MCF 10A (cell line): ENCODE measurements at regions not wholly inside any gene's neighbourhood (a gene's known extent, or its start where the extent isn't known, plus 50 kb on each side); places are given as distances from the start of the nearest gene placed in this dataset.
"Not testable (repeated sequence)": the region's sequence is repeated elsewhere in the genome, so short reads cannot be mapped to it uniquely, and the experiment has no call there.

Experiments
- BruUV-seq: library from RNA; stranded (reverse); fragments of 400-500 nt; replicated peaks from 2 replicates; lab custom pipeline; 2021; lab: Mats Ljungman, UMichigan
- CTCF ChIA-PET: fragments of 300-600 bp; sonication (Branson Sonifier 250); formaldehyde crosslinking; extraction: SDS; loops from one replicate; lab custom pipeline; 2021; ENCODE audit warnings: antibody characterized with exemption, inconsistent platforms; lab: Yijun Ruan, JAX
- POLR2A ChIA-PET: fragments of 300-600, 350-650 bp; sonication (Branson Sonifier 250); formaldehyde crosslinking; extraction: SDS; loops from one replicate; lab custom pipeline; 2020; ENCODE audit warnings: antibody characterized with exemption, inconsistent platforms; lab: Yijun Ruan, JAX
- DNase-seq: peaks from one replicate; pipeline ENCODE4 v3.0.0-alpha.2; 2018; ENCODE audit not compliant: unreplicated experiment
- H3K27ac Mint-ChIP-seq: one replicate; pipeline ENCODE4 v1.8.0; 2022; ENCODE audit warnings: mild to moderate bottlenecking, low read depth, mixed read lengths; ENCODE audit not compliant: unreplicated experiment
- H3K27me3 Mint-ChIP-seq: one replicate; pipeline ENCODE4 v1.8.0; 2022; ENCODE audit warnings: mixed read lengths; ENCODE audit not compliant: insufficient read depth, unreplicated experiment
- H3K36me3 Mint-ChIP-seq: one replicate; pipeline ENCODE4 v1.8.0; 2022; ENCODE audit warnings: mild to moderate bottlenecking, moderate library complexity, mixed read lengths; ENCODE audit not compliant: insufficient read depth, unreplicated experiment
- H3K4me1 Mint-ChIP-seq: one replicate; pipeline ENCODE4 v1.8.0; 2022; ENCODE audit warnings: mixed read lengths; ENCODE audit not compliant: insufficient read depth, unreplicated experiment
- H3K4me3 Mint-ChIP-seq: one replicate; pipeline ENCODE4 v1.8.0; 2022; ENCODE audit warnings: mild to moderate bottlenecking, moderate library complexity, mixed read lengths; ENCODE audit not compliant: unreplicated experiment
- H3K9me3 Mint-ChIP-seq: one replicate; pipeline ENCODE4 v1.8.0; 2022; ENCODE audit warnings: mixed read lengths; ENCODE audit not compliant: unreplicated experiment
- intact Hi-C: fragments of 100-400 bp; cut with micrococcal nuclease; formaldehyde crosslinking; loops from 2 replicates; pipeline ENCODE4 v1.14.1; 2022

DNA sequence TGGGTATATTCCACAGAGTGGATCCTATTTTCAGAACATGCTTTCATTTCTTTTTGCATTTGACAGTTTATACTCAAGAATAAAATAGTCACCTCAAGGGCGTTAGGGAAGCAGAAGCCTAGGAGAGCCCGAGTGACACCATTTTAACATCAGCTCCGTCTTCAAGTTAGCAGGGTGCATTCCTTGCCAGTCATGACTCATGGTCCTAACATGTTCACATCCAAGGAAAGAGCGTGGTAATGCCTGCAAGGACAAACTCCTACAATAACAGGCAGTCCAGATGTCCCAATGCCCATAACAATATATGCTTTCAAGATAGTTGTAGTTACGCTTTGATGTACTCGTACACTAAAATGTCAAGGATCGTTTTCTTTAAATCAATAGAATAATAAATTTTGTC lies 848.4 kb downstream of the SPATA31A7 start:
- H3K4me3 Mint-ChIP-seq, CTCF ChIA-PET, POLR2A ChIA-PET, H3K4me1 Mint-ChIP-seq, DNase-seq, BruUV-seq, H3K27me3 Mint-ChIP-seq, H3K36me3 Mint-ChIP-seq, H3K27ac Mint-ChIP-seq, H3K9me3 Mint-ChIP-seq, intact Hi-C loops: not testable (repeated sequence)

DNA sequence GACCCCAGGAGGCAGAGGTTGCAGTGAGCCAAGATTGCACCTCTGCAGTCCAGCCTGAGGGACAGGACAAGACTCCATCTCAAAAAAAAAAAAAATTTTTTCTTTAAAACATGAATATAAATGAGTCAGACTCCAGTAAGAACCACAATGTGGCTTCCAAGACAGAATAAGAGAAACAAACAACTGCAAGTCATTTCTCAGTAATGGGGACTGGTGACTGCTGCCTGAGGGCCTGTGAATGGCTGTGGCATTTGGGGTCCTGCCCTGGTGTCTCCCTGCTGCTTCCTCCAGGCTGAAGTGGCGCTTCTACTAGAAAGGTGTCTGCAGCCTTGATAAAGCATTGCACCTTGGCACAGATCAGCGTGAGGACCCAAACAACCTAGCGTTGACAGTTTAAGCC lies 868.3 kb downstream of the SPATA31A7 start:
- H3K27me3 Mint-ChIP-seq, CTCF ChIA-PET, DNase-seq, BruUV-seq, POLR2A ChIA-PET, H3K27ac Mint-ChIP-seq, intact Hi-C loops, H3K36me3 Mint-ChIP-seq, H3K4me3 Mint-ChIP-seq, H3K9me3 Mint-ChIP-seq, H3K4me1 Mint-ChIP-seq: not testable (repeated sequence)

GRCh38 chr9:62071043-62071442 lies 881.2 kb downstream of the SPATA31A7 start:
- H3K4me3 Mint-ChIP-seq, H3K9me3 Mint-ChIP-seq, H3K27me3 Mint-ChIP-seq, H3K27ac Mint-ChIP-seq, BruUV-seq, DNase-seq, CTCF ChIA-PET, H3K36me3 Mint-ChIP-seq, POLR2A ChIA-PET, intact Hi-C loops, H3K4me1 Mint-ChIP-seq: not testable (repeated sequence)

GRCh38 chr9:62073401-62073800 lies 883.6 kb downstream of the SPATA31A7 start:
- CTCF ChIA-PET, H3K4me3 Mint-ChIP-seq, H3K9me3 Mint-ChIP-seq, H3K36me3 Mint-ChIP-seq, H3K27ac Mint-ChIP-seq, H3K27me3 Mint-ChIP-seq, DNase-seq, H3K4me1 Mint-ChIP-seq, intact Hi-C loops, POLR2A ChIA-PET, BruUV-seq: not testable (repeated sequence)

DNA sequence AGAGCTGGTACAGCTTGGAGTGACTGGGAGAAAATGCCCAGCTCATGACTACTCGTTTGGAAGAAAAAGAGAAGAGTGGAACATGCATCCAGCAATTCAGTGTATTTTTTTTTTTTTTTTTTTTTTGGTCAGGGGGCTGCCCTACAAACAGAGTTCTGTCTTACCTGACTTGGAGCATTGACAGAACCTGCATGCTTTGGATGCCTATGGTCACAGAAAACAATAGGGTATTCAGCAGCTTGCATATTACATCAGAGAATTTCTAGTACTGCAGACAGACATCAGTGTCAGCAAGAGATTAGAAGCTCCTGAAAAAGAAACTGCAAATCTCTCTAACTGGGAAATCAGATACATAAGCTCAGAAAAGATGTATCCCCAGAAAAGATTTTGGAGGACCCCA lies 894.4 kb downstream of the SPATA31A7 start:
- DNase-seq, H3K36me3 Mint-ChIP-seq, H3K27ac Mint-ChIP-seq, POLR2A ChIA-PET, H3K4me1 Mint-ChIP-seq, CTCF ChIA-PET, intact Hi-C loops, H3K9me3 Mint-ChIP-seq, H3K27me3 Mint-ChIP-seq, H3K4me3 Mint-ChIP-seq, BruUV-seq: not testable (repeated sequence)

DNA sequence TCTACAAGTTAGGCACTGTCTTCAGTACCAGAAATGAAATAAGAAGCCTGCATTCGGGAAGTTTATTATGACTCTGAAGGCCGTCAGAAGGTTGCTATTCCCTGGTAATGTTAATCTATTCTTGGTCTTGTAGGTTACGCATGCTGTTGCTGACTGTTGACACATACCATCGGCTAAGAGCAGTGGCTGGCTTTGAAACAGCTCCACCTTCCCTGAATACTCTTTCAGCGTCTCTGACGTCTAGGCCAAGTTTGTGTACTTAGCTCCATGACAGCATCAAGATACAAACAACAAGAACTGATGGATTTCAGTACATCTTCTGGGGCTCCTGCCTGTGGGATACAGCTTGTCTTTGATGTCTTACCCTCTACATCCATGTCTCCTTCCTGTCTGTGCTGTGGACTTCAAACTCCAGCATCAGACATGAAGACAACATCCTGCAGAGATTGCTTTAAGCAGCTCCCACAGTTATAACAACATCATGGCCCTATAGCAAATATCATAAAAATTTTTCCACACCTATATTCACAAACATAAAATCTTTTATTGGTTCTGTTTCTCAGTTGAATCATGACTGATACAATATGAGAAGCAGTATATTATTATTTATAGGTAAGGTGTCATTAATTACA lies 906.0 kb downstream of the SPATA31A7 start:
- H3K27ac Mint-ChIP-seq, H3K9me3 Mint-ChIP-seq, DNase-seq, H3K36me3 Mint-ChIP-seq, BruUV-seq, H3K27me3 Mint-ChIP-seq, intact Hi-C loops, POLR2A ChIA-PET, H3K4me3 Mint-ChIP-seq, CTCF ChIA-PET, H3K4me1 Mint-ChIP-seq: not testable (repeated sequence)

- not testable (repeated sequence) for BruUV-seq, H3K4me3 Mint-ChIP-seq
Measured at GRCh38 chr9:62110486-62110885, 920.6 kb downstream of the SPATA31A7 start.

GRCh38 chr9:62116951-62117640 lies 927.3 kb downstream of the SPATA31A7 start:
- intact Hi-C loops, H3K36me3 Mint-ChIP-seq, H3K4me1 Mint-ChIP-seq, POLR2A ChIA-PET, H3K4me3 Mint-ChIP-seq, DNase-seq, BruUV-seq, CTCF ChIA-PET, H3K27ac Mint-ChIP-seq, H3K27me3 Mint-ChIP-seq, H3K9me3 Mint-ChIP-seq: not testable (repeated sequence)

More at GRCh38 chr9:62110486-62110885, 920.6 kb downstream of the SPATA31A7 start:
- H3K9me3 Mint-ChIP-seq, POLR2A ChIA-PET, DNase-seq, H3K36me3 Mint-ChIP-seq, H3K27me3 Mint-ChIP-seq, H3K4me1 Mint-ChIP-seq, CTCF ChIA-PET, intact Hi-C loops, H3K27ac Mint-ChIP-seq: not testable (repeated sequence)

DNA sequence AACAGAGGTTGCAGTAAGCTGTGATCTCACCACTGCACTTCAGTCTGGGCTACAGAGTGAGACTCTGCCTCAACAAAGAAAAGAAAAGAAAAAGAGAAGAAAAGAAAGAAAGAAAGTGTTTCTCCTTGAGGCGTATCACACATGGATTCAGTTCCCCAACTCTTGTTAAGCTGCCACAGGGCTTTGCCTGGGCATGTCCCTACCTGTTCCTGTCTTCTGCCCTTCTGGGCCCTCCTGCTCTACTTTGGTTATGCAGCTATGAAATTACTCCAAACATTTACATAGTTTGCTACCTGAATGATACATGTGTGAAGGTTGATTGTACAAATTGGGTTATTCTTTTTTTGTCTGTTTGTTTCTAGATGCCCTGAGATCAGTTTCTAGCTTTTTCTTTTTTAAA lies 929.8 kb downstream of the SPATA31A7 start:
- H3K27me3 Mint-ChIP-seq, H3K36me3 Mint-ChIP-seq, H3K27ac Mint-ChIP-seq, BruUV-seq, intact Hi-C loops, H3K4me3 Mint-ChIP-seq, H3K4me1 Mint-ChIP-seq, CTCF ChIA-PET, H3K9me3 Mint-ChIP-seq, DNase-seq, POLR2A ChIA-PET: not testable (repeated sequence)
